ENCODE measurements at regions not wholly inside any gene's neighbourhood (a gene's known extent, or its start where the extent isn't known, plus 50 kb on each side); places are given as distances from the start of the nearest gene placed in this dataset.

DNA sequence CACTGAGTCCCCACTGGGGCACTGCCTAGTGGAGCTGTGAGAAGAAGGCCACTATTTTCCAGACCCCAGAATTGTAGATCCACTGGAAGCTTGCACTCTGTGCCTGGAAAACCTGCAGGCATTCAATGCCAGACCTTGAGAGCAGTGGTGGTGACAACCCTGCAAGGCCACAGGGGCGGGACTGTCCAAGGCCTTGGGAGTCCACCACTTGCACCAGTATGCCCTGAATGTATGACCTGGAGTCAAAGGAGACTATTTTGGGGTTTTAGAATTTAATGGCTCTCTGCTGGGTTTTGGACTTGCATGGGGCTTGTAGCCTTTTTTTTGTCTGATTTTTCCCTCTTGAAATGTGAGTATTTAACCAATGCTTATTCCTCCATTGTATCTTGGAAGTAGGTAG lies 145.8 kb downstream of the MSN start:
- WGBS (ENCODE audit: low lambda C conversion rate), result no CpG with 5 or more reads among the region's 1 CpG
- TF ChIP-seq MEF2A (IDR thresholded peaks at IDR 0.05; ENCODE audit: borderline replicate concordance, low read depth), result no peak
- no peak for TF ChIP-seq EZH2phosphoT487 (IDR thresholded peaks at IDR 0.05; ENCODE audit: borderline replicate concordance, low read depth)
- no peak for TF ChIP-seq FOSL2 (IDR thresholded peaks at IDR 0.05; ENCODE audit: borderline replicate concordance, low read depth)
- TF ChIP-seq, protein P1, sequence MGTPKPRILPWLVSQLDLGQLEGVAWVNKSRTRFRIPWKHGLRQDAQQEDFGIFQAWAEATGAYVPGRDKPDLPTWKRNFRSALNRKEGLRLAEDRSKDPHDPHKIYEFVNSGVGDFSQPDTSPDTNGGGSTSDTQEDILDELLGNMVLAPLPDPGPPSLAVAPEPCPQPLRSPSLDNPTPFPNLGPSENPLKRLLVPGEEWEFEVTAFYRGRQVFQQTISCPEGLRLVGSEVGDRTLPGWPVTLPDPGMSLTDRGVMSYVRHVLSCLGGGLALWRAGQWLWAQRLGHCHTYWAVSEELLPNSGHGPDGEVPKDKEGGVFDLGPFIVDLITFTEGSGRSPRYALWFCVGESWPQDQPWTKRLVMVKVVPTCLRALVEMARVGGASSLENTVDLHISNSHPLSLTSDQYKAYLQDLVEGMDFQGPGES (IDR thresholded peaks at IDR 0.05; ENCODE audit: low read depth, low read length), result no peak
- TF ChIP-seq GATA2 (CRISPR knock-in tag; IDR thresholded peaks at IDR 0.05), result no peak
- no peak for TF ChIP-seq RAD21 (IDR thresholded peaks at IDR 0.05; ENCODE audit: low read length)
- TF ChIP-seq TCF12 (IDR thresholded peaks at IDR 0.05), result no peak
- no peak for TF ChIP-seq TAF1 (IDR thresholded peaks at IDR 0.05; ENCODE audit: borderline replicate concordance, low read depth, low read length)
- TF ChIP-seq YY1 (IDR thresholded peaks at IDR 0.05; ENCODE audit: low read depth), result no peak
- no peak for TF ChIP-seq SIN3A (IDR thresholded peaks at IDR 0.05; ENCODE audit: borderline replicate concordance, low read depth, low read length)
- TF ChIP-seq, protein P2, sequence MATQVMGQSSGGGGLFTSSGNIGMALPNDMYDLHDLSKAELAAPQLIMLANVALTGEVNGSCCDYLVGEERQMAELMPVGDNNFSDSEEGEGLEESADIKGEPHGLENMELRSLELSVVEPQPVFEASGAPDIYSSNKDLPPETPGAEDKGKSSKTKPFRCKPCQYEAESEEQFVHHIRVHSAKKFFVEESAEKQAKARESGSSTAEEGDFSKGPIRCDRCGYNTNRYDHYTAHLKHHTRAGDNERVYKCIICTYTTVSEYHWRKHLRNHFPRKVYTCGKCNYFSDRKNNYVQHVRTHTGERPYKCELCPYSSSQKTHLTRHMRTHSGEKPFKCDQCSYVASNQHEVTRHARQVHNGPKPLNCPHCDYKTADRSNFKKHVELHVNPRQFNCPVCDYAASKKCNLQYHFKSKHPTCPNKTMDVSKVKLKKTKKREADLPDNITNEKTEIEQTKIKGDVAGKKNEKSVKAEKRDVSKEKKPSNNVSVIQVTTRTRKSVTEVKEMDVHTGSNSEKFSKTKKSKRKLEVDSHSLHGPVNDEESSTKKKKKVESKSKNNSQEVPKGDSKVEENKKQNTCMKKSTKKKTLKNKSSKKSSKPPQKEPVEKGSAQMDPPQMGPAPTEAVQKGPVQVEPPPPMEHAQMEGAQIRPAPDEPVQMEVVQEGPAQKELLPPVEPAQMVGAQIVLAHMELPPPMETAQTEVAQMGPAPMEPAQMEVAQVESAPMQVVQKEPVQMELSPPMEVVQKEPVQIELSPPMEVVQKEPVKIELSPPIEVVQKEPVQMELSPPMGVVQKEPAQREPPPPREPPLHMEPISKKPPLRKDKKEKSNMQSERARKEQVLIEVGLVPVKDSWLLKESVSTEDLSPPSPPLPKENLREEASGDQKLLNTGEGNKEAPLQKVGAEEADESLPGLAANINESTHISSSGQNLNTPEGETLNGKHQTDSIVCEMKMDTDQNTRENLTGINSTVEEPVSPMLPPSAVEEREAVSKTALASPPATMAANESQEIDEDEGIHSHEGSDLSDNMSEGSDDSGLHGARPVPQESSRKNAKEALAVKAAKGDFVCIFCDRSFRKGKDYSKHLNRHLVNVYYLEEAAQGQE (IDR thresholded peaks at IDR 0.05; ENCODE audit: low read depth, low read length), result no peak
- no peak for TF ChIP-seq POLR2AphosphoS5 (IDR thresholded peaks at IDR 0.05; ENCODE audit: low read depth, low read length)
- no peak for TF ChIP-seq NFIC (IDR thresholded peaks at IDR 0.05; ENCODE audit: borderline replicate concordance)
- TF ChIP-seq, protein P3, sequence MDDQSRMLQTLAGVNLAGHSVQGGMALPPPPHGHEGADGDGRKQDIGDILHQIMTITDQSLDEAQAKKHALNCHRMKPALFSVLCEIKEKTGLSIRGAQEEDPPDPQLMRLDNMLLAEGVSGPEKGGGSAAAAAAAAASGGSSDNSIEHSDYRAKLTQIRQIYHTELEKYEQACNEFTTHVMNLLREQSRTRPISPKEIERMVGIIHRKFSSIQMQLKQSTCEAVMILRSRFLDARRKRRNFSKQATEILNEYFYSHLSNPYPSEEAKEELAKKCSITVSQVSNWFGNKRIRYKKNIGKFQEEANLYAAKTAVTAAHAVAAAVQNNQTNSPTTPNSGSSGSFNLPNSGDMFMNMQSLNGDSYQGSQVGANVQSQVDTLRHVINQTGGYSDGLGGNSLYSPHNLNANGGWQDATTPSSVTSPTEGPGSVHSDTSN (IDR thresholded peaks at IDR 0.05), result no peak
- TF ChIP-seq USF1 (IDR thresholded peaks at IDR 0.05; ENCODE audit: borderline replicate concordance, low read depth), result no peak
- Histone ChIP-seq H3K9ac (no peak overlapping the region), H3K79me2 (ENCODE audit: insufficient read depth) (no peaks in the 10 kb centered on the region), H3K36me3 (replicated peaks in 1 of 2; ENCODE audit: control insufficient read depth in 1 of 2, insufficient read depth in 2 of 2, low read length in 1 of 2) (no peaks in the 10 kb centered on the region), H3K4me2 (no peak overlapping the region), H3K4me1 (ENCODE audit: control insufficient read depth in 1 of 2, insufficient read depth in 2 of 2, low read depth in 1 of 2, low read length in 1 of 2) (no peaks in the 10 kb centered on the region), H2AFZ (ENCODE audit: low read depth) (no peak overlapping the region), H3K4me3 (ENCODE audit: low read depth in 2 of 2, low read length in 1 of 2) (no peak overlapping the region), H3K9me3 (no peaks in the 10 kb centered on the region), H3F3A (replicated peaks; ENCODE audit: insufficient read depth) (no peaks in the 10 kb centered on the region), H4K20me1 (ENCODE audit: insufficient read depth) (no peaks in the 10 kb centered on the region), H3K27me3 (ENCODE audit: insufficient read depth) (no peaks in the 10 kb centered on the region), H3K27ac (ENCODE audit: low read depth in 2 of 2, low read length in 1 of 2) (no peak overlapping the region), H3K9me2 (no peaks in the 10 kb centered on the region)
- no peak for DNase-seq
- CTCF ChIA-PET, result no interaction called here
- POLR2A ChIA-PET, result no interaction called here
